ENCODE measurements at regions not wholly inside any gene's neighbourhood (a gene's known extent, or its start where the extent isn't known, plus 50 kb on each side); places are given as distances from the start of the nearest gene placed in this dataset.

- H4K91ac ChIP-seq (ENCODE audit: low read length) = no peak overlapping the region
- no peak overlapping the region for H2BK120ac ChIP-seq (ENCODE audit: low read depth, low read length)
- DNase-seq = no peak
- H3K9me3 ChIP-seq (ENCODE audit: control insufficient read depth, low read length) = no peaks in the 10 kb centered on the region
- no peak overlapping the region for H3K23ac ChIP-seq (ENCODE audit: low read length in 2 of 2)
- H2AFZ ChIP-seq (ENCODE audit: low read depth, low read length) = no peak overlapping the region
- no peak overlapping the region for H3K14ac ChIP-seq (ENCODE audit: low read length in 2 of 2)
- H3K4me1 ChIP-seq (ENCODE audit: control insufficient read depth, insufficient read depth, low read depth, low read length) = no peaks in the 10 kb centered on the region
- no peak overlapping the region for H3K27ac ChIP-seq (ENCODE audit: low read length, poor library complexity, severe bottlenecking)
- H4K8ac ChIP-seq (ENCODE audit: low read length) = no peak overlapping the region
- H3K4me3 ChIP-seq (ENCODE audit: insufficient read depth in 1 of 2, low read depth in 1 of 2, low read length in 2 of 2) = no peak overlapping the region
- no peak overlapping the region for H2BK5ac ChIP-seq (ENCODE audit: low read depth, low read length, poor library complexity, severe bottlenecking)
- no peaks in the 10 kb centered on the region for H3K27me3 ChIP-seq (ENCODE audit: control insufficient read depth in 1 of 2, insufficient read depth in 1 of 2, low read length in 2 of 2)
- H2AK5ac ChIP-seq (ENCODE audit: low read length, severe bottlenecking) = no peak overlapping the region
- H3K4me2 ChIP-seq (ENCODE audit: low read length, poor library complexity, severe bottlenecking) = no peak overlapping the region
- no peak overlapping the region for H3K9ac ChIP-seq (ENCODE audit: low read length)
- no CpG with 5 or more reads among the region's 1 CpG for WGBS
- H2BK12ac ChIP-seq (ENCODE audit: low read length in 2 of 2) = no peak overlapping the region
- H3K36me3 ChIP-seq (ENCODE audit: control insufficient read depth in 1 of 2, insufficient read depth in 2 of 2, low read depth in 1 of 2, low read length in 2 of 2) = no peaks in the 10 kb centered on the region
- no peak overlapping the region for H3K4ac ChIP-seq (ENCODE audit: low read depth in 1 of 2, low read length in 2 of 2)
- H3K18ac ChIP-seq (ENCODE audit: low read depth in 1 of 2, low read length in 2 of 2) = no peak overlapping the region
- H2BK15ac ChIP-seq (ENCODE audit: low read depth, poor library complexity, severe bottlenecking) = no peak overlapping the region
- no peaks in the 10 kb centered on the region for H3K79me1 ChIP-seq (replicated peaks; ENCODE audit: low read length, poor library complexity, severe bottlenecking)
Measured at GRCh38 chr10:64332551-64332950, 811.4 kb downstream of the REEP3 start.

GRCh38 chr10:64334084-64334483 is 812.9 kb downstream of the REEP3 start:
- no peak overlapping the region for H4K91ac ChIP-seq (ENCODE audit: low read length)
- no peak overlapping the region for H3K4me2 ChIP-seq (ENCODE audit: low read length, poor library complexity, severe bottlenecking)
- H2AK5ac ChIP-seq (ENCODE audit: low read length, severe bottlenecking) = no peak overlapping the region
- H3K9ac ChIP-seq (ENCODE audit: low read length) = no peak overlapping the region
- H3K27ac ChIP-seq (ENCODE audit: low read length, poor library complexity, severe bottlenecking) = no peak overlapping the region
- H2BK120ac ChIP-seq (ENCODE audit: low read depth, low read length) = no peak overlapping the region
- no peak overlapping the region for H4K8ac ChIP-seq (ENCODE audit: low read length)
- DNase-seq = no peak
- H3K14ac ChIP-seq (ENCODE audit: low read length in 2 of 2) = no peak overlapping the region
- no peak overlapping the region for H2BK15ac ChIP-seq (ENCODE audit: low read depth, poor library complexity, severe bottlenecking)
- 92% methylated on average over 2 of the region's 4 CpGs for WGBS
- H3K18ac ChIP-seq (ENCODE audit: low read depth in 1 of 2, low read length in 2 of 2) = no peak overlapping the region
- no peaks in the 10 kb centered on the region for H3K79me1 ChIP-seq (replicated peaks; ENCODE audit: low read length, poor library complexity, severe bottlenecking)
- no peak overlapping the region for H2BK5ac ChIP-seq (ENCODE audit: low read depth, low read length, poor library complexity, severe bottlenecking)
- no peak overlapping the region for H2AFZ ChIP-seq (ENCODE audit: low read depth, low read length)
- no peak overlapping the region for H2BK12ac ChIP-seq (ENCODE audit: low read length in 2 of 2)
- H3K9me3 ChIP-seq (ENCODE audit: control insufficient read depth, low read length) = no peaks in the 10 kb centered on the region
- no peaks in the 10 kb centered on the region for H3K27me3 ChIP-seq (ENCODE audit: control insufficient read depth in 1 of 2, insufficient read depth in 1 of 2, low read length in 2 of 2)
- H3K36me3 ChIP-seq (ENCODE audit: control insufficient read depth in 1 of 2, insufficient read depth in 2 of 2, low read depth in 1 of 2, low read length in 2 of 2) = no peaks in the 10 kb centered on the region
- no peak overlapping the region for H3K4ac ChIP-seq (ENCODE audit: low read depth in 1 of 2, low read length in 2 of 2)
- H3K4me3 ChIP-seq (ENCODE audit: insufficient read depth in 1 of 2, low read depth in 1 of 2, low read length in 2 of 2) = no peak overlapping the region
- no peak overlapping the region for H3K23ac ChIP-seq (ENCODE audit: low read length in 2 of 2)
- H3K4me1 ChIP-seq (ENCODE audit: control insufficient read depth, insufficient read depth, low read depth, low read length) = no peaks in the 10 kb centered on the region

- no peaks in the 10 kb centered on the region for H3K9me3 ChIP-seq (ENCODE audit: control insufficient read depth, low read length)
- no peak overlapping the region for H2BK5ac ChIP-seq (ENCODE audit: low read depth, low read length, poor library complexity, severe bottlenecking)
- H3K9ac ChIP-seq (ENCODE audit: low read length) = no peak overlapping the region
- no peaks in the 10 kb centered on the region for H3K27me3 ChIP-seq (ENCODE audit: control insufficient read depth in 1 of 2, insufficient read depth in 1 of 2, low read length in 2 of 2)
- no peak for DNase-seq
- no peak overlapping the region for H2AK5ac ChIP-seq (ENCODE audit: low read length, severe bottlenecking)
- H3K14ac ChIP-seq (ENCODE audit: low read length in 2 of 2) = no peak overlapping the region
- no peak overlapping the region for H2AFZ ChIP-seq (ENCODE audit: low read depth, low read length)
- no peak overlapping the region for H3K23ac ChIP-seq (ENCODE audit: low read length in 2 of 2)
- WGBS = 100% methylated on average over 1 of the region's 1 CpG
- H3K4me1 ChIP-seq (ENCODE audit: control insufficient read depth, insufficient read depth, low read depth, low read length) = no peaks in the 10 kb centered on the region
- no peak overlapping the region for H3K4me2 ChIP-seq (ENCODE audit: low read length, poor library complexity, severe bottlenecking)
- H2BK15ac ChIP-seq (ENCODE audit: low read depth, poor library complexity, severe bottlenecking) = no peak overlapping the region
- no peaks in the 10 kb centered on the region for H3K36me3 ChIP-seq (ENCODE audit: control insufficient read depth in 1 of 2, insufficient read depth in 2 of 2, low read depth in 1 of 2, low read length in 2 of 2)
- no peak overlapping the region for H3K18ac ChIP-seq (ENCODE audit: low read depth in 1 of 2, low read length in 2 of 2)
- no peak overlapping the region for H3K27ac ChIP-seq (ENCODE audit: low read length, poor library complexity, severe bottlenecking)
- no peak overlapping the region for H3K4ac ChIP-seq (ENCODE audit: low read depth in 1 of 2, low read length in 2 of 2)
- H2BK120ac ChIP-seq (ENCODE audit: low read depth, low read length) = no peak overlapping the region
- H3K79me1 ChIP-seq (replicated peaks; ENCODE audit: low read length, poor library complexity, severe bottlenecking) = no peaks in the 10 kb centered on the region
- H4K8ac ChIP-seq (ENCODE audit: low read length) = no peak overlapping the region
- no peak overlapping the region for H4K91ac ChIP-seq (ENCODE audit: low read length)
- H2BK12ac ChIP-seq (ENCODE audit: low read length in 2 of 2) = no peak overlapping the region
- H3K4me3 ChIP-seq (ENCODE audit: insufficient read depth in 1 of 2, low read depth in 1 of 2, low read length in 2 of 2) = no peak overlapping the region
Measured at GRCh38 chr10:64344211-64344610, 823.0 kb downstream of the REEP3 start.

GRCh38 chr10:64345856-64346255 is 824.7 kb downstream of the REEP3 start:
- H3K27ac ChIP-seq (ENCODE audit: low read length, poor library complexity, severe bottlenecking) = no peak overlapping the region
- H3K4me3 ChIP-seq (ENCODE audit: insufficient read depth in 1 of 2, low read depth in 1 of 2, low read length in 2 of 2) = no peak overlapping the region
- H3K4me2 ChIP-seq (ENCODE audit: low read length, poor library complexity, severe bottlenecking) = no peak overlapping the region
- DNase-seq = no peak
- no peak overlapping the region for H3K23ac ChIP-seq (ENCODE audit: low read length in 2 of 2)
- H2BK5ac ChIP-seq (ENCODE audit: low read depth, low read length, poor library complexity, severe bottlenecking) = no peak overlapping the region
- no peak overlapping the region for H4K8ac ChIP-seq (ENCODE audit: low read length)
- no peak overlapping the region for H3K18ac ChIP-seq (ENCODE audit: low read depth in 1 of 2, low read length in 2 of 2)
- no peak overlapping the region for H3K4ac ChIP-seq (ENCODE audit: low read depth in 1 of 2, low read length in 2 of 2)
- H3K9ac ChIP-seq (ENCODE audit: low read length) = no peak overlapping the region
- H2BK12ac ChIP-seq (ENCODE audit: low read length in 2 of 2) = no peak overlapping the region
- H2BK15ac ChIP-seq (ENCODE audit: low read depth, poor library complexity, severe bottlenecking) = no peak overlapping the region
- H3K4me1 ChIP-seq (ENCODE audit: control insufficient read depth, insufficient read depth, low read depth, low read length) = no peaks in the 10 kb centered on the region
- no peak overlapping the region for H4K91ac ChIP-seq (ENCODE audit: low read length)
- H3K14ac ChIP-seq (ENCODE audit: low read length in 2 of 2) = no peak overlapping the region
- H3K9me3 ChIP-seq (ENCODE audit: control insufficient read depth, low read length) = no peaks in the 10 kb centered on the region
- H3K79me1 ChIP-seq (replicated peaks; ENCODE audit: low read length, poor library complexity, severe bottlenecking) = no peaks in the 10 kb centered on the region
- no peaks in the 10 kb centered on the region for H3K27me3 ChIP-seq (ENCODE audit: control insufficient read depth in 1 of 2, insufficient read depth in 1 of 2, low read length in 2 of 2)
- H2AK5ac ChIP-seq (ENCODE audit: low read length, severe bottlenecking) = no peak overlapping the region
- H2BK120ac ChIP-seq (ENCODE audit: low read depth, low read length) = no peak overlapping the region
- H2AFZ ChIP-seq (ENCODE audit: low read depth, low read length) = no peak overlapping the region
- H3K36me3 ChIP-seq (ENCODE audit: control insufficient read depth in 1 of 2, insufficient read depth in 2 of 2, low read depth in 1 of 2, low read length in 2 of 2) = no peaks in the 10 kb centered on the region

Measured in mesenchymal stem cell (in vitro differentiated cells and primary cell).